Occipital lobe (tissue), 1 donor: ENCODE measurements at regions not wholly inside any gene's neighbourhood (a gene's known extent, or its start where the extent isn't known, plus 50 kb on each side); places are given as distances from the start of the nearest gene placed in this dataset.

Source experiments
- DNase-seq: peaks from one replicate; lab custom pipeline; 2025; lab: John Stamatoyannopoulos, UW

DNA sequence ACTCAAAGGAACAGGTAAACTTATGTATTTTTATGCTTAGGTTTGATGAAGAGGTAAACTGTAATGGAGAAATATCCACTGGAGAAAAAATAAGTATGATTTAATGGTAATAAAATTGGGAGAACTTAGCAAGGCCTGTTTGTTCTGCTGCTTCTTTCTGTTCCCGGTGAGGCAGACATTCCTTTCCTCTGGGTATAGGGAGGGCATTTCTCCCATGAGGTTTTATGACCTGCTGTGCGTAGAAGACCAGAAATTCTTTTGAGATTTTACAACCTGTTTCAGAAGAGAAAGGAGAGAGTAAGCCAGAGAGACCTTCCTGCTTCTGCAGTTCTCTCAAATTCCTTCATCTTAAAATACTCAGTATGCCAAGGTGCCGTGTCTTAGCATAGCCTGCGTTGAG lies 139.4 kb upstream of the RMST start:
- no peak for DNase-seq

DNA sequence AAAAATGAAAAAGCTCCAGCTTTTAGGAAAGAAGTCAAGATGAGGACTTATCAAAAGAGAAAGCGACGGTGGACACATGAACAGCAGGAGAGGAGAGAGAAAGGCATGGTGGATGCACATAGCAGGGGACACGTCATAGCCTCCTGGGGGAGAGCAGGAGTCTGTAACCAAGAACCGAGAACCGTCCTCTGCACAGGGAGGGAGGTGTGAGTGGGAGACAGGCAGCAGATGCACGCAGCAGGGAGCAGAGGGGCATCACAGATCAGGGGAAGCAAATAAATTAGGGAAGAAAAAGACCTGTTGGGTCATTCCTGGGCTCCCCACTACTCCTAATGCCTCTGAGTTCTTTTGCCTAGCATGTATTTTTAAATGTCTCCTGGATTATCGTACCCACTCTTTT lies 138.1 kb upstream of the RMST start:
- DNase-seq = no peak

DNA sequence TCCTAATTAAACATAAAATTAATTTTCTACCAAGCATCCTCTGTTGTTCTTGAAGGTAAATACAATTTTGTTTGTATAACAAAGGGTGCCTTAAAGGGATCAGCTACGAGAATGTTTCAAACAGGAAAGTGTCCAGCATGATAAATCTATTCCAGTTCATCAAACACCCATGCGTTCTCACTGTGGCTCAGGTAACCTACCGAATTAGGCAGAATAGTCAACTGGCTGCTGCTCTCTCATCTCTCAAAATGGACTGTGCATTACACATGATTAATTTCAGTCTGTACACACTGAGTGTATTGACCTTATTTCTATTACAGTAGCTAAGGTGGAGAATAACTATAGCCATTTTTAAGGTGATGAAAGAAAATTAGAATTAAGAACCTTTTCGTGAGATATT lies 127.5 kb upstream of the RMST start:
- DNase-seq = no peak

DNA sequence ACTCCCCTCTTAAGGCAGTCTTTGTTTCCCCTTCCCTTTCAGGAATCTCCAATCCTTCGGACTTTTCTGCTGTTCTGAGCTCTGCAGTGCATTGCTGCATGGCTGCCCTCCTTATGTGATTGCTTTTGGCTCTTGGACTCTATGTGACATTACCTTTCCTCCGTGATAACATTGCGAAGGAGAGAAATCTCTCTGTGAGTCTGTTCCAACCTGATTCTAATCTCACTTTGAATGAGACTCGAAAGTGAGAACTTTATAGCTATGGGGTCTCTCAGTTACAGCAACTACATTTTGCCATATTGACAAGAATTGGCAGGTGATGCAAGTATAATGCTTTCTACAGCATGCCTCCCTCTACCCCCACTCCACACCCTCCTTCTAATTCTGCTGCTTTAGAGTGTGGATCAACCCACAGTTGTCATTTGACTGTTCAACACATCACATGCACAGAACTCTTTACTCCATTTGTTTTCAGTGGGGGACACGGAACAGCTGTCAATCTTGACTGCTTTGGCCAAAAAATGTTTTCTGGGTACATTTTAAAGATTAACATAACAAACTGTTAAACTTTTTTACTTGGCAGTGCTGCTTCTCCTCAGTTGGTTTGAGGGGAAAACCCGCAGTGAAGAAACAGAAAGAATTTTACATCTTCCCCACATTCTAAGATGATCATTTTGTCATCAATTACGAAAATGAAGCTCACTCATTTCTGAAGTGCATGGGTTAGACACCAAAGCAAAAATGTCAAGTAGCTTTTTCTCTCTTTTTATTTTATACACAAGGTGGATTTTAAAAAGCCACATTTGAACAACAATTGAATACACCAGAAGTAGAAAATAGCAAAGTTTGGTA lies 125.5 kb upstream of the RMST start:
- DNase-seq = no peak

DNA sequence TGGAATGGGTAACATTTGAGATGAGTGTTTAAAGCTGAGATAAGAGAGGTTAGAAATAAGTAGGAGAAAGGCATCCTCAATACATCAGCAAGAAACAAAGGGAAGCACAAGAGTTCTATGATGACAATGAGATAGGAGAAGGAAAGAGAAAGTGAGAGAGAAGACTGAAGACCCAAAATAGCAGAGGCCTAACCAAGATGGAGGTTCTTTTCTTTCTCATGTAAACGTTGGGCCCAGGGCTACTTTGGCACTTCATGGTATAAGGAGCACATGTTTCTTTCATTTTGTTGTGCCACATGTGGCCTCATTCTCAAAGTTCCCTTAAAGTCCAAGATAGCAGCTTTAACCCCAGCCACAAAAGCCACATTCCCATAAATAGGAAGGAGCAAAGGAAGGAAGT lies 120.5 kb upstream of the RMST start:
- no peak for DNase-seq

DNA sequence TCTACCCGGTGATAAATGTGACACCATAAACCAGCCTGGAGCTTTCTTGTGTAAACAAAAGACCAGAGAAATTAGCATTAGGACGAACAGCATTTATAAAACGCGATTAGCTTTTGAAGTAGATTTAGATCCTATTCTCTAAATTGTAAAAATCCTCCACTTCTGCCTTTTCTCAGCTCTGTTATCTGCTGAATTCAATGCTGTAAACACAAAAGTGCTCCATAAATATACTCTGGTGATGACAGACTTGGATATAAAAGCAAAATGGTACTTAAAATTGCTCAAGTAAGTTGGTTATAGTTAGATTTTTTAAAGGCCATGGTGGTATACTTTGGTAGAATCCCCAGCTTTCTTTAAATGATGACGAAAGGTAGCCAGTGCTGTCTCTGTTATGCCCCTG lies 114.6 kb upstream of the RMST start:
- DNase-seq = no peak

DNA sequence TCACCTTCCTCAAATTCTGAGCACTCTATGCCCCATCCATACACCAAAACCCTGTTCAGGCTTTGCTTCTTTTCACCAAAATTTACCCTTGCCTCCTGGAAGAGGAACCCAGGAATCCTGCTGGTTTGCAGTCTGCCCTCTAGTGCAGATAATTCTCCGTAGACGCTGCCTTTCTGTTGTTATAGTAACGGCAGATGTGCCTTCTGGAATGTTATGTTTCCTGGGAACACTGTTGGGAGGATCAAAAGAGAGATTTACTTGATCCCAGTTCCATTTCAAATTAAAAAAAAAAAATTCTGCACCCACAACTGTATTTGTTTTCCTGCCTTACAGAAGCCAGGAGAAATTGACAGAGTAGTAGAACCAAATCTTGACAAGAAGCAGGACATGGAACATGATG lies 104.2 kb upstream of the RMST start:
- DNase-seq = no peak

DNA sequence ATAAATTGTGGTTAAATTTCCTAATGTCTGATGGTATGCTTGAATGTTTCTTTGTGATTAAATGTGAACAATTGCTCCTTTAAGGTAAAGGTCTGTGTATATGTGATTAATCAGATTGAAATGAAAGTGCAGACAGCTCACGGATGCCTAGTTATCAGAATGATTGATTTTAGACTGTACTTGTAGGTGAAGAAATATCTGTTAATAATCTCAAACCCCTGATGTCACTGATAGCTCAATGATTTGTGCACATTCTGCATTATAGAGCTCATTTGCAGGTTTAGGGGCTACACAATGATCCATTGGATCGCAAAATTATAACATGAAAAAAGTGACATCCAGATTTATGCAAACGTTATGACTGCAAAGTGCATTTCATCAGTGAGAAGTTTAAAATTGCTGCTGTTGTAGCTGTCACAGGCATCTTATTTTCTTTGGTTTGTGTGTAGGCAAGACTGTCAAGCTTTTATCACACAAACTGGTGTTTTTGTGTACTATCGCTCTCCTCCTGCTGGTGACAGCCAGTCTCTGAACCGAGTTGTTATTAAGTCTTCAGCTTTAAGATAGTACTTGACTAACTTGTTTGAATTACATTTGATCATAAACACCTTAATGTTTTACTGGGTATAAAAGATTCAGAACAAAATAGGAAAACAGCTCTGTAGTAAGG lies 103.4 kb upstream of the RMST start:
- no peak for DNase-seq

DNA sequence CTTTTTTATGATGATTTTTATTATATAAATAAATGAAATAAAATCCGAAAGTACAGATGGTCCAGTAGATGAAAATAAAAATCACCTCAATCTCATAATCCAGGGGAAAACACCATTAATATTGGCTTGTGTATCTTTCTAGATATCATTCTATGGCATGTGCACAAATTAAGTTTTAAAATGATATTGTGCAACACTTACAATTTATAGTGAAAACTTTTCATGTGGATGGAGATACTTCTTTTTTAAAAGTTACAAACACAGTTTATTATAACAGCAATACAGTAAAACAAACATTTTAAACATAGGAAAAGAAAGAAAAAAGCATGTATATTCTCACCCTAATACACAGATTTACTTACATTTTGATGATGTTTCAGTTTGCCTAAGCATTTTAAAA lies 98.9 kb upstream of the RMST start:
- DNase-seq = no peak

DNA sequence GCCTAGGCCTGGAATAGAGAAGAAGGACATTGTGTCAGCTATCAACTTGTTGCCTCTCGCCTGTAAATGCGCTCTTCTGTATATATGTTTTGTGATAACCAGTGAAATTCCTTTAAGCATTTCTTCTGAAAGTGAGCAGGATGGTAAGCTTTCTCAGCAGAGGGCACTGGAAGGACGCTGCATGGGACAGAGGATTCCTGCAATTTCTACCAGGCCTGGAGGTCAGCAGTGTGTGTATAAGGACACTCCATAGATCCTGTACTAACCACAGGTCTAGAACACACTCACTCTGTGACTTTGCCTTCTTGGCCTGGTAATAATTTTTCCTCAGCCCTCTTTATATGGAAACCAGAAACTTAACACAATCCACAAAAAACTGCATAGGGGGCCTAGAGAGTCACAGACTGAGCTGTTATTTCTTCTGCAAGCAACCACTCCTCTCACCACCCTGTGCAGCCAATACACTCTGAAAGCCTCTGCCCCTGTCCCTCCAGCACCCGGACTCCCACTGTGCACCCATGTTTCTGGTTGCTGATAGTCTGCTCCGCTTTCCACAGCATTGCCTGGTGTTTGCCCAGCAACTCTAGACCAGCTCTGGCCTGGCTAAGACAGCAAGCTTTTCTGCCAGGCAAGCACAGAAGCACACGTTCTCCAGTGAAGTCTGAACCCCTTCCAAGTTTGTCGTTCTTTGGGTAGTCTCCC lies 94.0 kb upstream of the RMST start:
- DNase-seq = no peak

DNA sequence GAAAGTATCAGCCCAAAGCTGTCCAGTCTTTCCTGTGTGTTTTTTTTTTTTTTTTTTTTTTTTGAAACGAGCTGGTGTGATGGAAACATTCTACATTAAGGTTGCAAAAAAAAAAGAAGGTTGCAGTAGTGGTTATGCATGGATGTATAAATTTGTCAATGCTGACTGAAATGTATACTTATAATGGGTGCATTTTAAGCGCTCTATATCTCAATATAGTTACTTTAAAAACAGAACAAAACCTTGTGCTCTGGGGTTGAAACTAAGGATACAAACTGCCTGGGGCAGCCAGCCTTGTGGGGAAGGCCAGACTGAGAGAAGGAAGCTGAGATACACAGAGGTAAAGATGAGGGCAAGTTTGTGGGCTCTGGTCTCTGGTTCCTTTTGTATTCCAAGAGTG lies 87.3 kb upstream of the RMST start:
- no peak for DNase-seq

DNA sequence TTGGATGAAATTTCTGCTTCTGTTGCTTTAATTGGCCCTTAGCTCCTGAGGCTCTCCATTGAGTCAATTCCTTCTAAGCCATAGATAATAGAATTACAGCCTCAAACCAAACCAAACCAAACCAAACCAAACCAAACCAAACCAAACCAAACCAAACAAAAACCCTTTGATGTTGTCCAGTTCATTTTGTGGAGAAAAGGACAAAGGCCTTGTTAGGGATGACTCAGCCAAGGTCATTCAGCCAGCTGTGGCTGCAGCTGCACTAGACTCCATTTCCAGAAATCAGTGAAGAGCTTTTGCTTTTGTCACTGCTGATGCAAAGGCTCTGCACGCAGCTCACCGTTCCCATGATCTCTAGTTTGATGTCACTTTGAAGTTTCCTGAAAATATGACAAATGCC lies 82.2 kb upstream of the RMST start:
- no peak for DNase-seq

DNA sequence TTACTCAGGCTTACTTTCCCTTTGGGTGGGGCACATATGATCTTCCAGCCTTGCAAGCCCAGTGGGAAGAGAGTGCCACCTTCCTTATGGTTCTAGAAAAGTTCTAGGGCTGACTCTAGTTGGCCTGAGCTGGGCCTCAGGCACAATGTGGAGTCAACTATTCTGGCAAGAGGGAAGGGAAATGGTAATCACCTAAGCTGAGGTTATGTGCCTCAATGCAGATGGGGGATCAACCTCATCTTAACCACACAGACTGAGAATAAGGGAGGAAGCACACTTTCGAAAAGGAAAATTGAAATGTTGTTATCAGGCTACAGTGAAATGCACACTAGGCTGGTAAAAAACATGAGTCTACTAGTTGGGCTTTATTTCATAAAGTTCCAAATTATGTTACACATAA lies 77.5 kb upstream of the RMST start:
- no peak for DNase-seq

DNA sequence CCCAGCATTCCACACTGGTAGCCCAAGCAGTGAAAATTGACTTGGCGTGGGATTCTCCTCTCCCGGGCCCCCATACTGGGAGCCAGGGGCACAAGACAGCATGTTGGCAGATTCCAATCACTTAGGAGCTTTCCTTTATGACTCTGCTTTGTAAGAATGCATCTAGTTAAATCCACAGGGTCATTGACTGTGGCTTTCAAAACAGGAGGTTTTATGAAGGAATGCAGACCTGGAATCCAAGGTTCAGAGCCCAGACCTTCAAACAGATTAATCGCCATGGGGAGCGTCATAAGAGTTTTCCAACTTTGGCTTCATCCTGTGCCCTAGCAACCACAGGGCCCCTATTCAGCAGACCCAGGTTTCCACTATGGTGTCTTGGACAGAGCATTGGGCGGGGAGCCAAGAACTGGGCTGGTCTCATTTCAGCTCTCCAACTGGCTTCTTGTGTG lies 76.4 kb upstream of the RMST start:
- DNase-seq = no peak

DNA sequence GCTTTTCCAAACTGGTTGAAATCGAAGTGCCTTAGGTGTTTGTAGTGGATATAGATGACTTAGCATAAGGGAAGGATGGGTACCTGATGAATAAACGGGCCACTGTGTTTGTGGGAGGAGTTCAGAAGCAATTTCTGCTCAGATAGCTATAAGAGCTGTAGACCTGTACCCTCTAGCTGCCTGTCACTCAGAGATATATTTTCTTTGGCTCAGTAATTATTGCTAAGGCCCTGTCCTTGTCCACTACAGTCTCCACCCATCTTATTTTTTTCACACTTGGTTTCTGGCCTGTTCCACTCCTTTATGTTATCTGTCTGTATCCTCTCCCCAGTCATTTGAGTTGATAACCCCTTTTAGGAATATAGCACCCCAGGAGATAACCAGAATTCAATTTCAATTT lies 74.8 kb upstream of the RMST start:
- DNase-seq = no peak

DNA sequence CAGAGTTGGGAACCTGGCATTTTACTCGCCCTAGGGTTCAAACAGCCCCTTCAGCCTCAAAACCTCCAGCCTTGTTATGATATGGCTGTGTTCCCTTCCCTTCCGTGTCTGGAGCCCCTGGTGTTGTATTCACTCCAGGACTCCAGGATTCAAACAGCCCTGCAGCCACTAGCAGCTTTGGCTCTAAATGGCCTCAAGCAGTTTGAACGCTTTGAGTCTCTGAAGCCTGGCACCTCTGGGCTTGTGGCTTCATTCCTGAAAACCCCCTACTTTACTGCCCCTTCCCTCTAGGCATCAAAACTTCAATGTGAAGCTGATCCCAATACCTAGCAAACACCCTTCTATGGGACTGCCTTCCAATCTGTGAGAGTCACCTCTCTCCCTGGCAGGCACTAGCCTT lies 67.9 kb upstream of the RMST start:
- DNase-seq = no peak

DNA sequence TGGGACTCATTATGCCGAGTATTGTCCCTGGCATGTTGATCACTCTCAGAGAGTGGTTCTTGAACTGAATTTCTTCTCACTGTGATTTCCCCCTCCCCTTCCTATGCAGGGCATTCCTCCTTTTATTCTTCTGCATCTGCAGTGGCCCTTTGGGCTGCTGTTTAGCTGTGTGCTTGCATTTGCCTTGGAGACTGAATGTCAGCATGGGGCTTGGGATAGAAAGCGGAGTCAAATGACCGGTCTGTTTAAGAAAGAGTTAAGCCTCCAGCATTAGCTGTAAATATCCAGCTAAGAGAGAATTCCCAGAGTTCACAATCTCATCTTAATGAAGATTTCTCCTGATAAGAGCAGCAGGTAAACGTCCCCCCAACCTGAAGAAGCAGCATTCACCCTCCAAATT lies 65.6 kb upstream of the RMST start:
- no peak for DNase-seq

DNA sequence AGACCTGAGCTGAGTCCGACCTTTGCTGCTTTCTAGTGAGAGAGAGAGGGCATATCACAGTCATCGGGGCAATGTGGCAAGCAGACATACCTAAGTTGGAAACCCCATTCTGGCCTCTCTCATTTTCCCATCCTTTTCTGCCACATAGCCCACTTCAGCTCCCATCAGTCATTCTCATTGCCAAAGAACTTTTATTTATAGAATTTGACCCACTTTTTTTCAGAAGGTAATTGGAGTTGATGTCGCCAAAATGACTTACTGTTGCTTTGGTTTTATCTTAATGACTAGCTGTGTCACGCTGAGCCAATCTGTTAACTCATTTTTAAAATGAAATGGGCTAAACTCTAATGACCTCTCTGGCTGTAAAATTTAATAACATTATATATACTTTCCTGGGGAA lies 63.9 kb upstream of the RMST start:
- no peak for DNase-seq

DNA sequence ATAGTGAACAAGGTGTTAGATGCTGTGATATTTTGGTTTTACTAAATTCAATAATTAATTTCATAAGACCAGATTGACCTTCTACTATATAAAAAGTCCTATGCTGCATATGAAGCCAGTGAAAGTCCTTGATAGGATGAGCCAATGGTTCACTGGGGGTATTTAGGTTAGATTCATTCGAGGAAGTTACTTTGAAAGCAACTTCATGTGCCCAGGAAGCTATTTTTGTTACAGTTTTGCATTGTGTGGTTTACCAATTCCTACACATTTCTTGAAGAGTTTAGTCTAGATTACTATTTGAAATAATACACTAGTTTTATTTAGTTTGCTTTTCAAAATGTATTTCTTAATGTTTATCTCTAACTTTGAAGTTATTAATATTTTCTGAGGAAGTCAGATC lies 58.5 kb upstream of the RMST start:
- no peak for DNase-seq

DNA sequence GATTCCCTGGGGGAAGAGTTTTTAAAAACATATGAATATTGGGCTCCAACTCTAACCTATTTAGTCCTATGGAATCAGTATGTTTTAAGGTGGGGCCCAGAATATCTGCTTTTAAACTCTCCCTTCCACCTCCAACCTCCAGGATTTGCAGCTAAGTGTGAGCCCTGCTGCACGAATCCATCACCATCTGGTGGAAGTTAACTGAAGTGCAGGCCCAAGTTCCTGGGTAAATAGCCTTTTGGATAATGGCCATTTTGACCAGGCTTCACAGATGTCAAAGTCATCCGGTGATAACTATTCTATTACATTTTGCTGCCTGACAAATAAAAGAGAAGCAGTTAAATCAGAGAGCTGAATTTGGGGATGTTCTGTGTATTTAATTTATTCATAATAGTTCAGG lies 58.1 kb upstream of the RMST start:
- no peak for DNase-seq

DNA sequence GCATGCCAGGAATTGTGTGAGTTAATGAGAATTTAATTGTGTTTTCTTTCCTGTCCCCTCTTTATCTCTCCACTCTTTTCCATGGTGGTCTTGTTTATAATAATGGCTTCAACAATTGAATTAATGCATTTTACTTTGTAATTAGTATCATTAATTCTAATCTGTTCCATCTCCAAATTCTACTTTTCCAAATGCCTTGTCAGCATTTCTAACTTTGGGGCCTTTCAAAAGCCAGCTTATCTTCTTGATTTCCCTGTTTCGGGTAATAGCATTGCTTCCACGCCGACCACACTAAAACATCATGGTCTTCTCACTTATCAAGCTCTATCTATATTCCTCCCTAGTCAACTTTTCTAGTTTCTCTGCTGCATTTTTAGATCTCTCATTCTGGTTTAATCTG lies 54.2 kb upstream of the RMST start:
- no peak for DNase-seq

DNA sequence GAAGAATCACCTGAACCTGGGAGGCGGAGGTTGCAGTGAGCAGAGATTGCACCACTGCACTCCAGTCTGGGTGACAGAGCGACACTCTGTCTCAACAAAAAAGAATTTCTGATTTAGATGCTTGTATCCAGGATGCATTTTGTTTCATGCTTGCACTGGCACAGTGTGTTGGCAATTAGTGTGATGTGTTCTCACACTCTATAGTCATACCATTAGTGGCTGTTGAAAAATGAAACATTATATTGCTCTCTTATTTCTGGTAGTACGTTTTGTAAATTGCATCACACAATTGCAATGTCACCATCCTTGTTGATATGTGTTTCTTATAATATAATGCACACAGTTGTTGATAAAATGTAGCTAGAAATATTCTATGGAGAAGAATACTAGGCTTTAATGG lies 51.3 kb upstream of the RMST start:
- DNase-seq = no peak
